ENCODE measurements at regions not wholly inside any gene's neighbourhood (a gene's known extent, or its start where the extent isn't known, plus 50 kb on each side); places are given as distances from the start of the nearest gene placed in this dataset.

DNA sequence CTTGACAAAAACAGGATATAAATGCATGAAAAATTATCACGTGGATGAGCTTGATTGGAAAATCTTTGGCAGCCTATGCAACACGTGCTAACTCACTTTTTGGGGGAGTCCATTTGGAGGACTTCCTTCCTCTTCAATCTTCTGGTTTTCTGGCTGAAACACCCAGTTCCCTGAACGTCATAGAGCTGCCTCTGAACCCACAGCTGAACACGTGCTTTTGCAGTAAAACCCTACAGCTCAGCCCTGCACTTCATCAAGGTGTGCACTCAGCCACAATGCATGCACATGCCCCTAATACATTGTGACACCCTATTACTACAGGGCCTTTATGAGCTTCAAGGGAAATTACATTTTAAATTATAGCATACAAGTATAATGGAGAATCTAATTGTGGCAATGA, 808.7 kb upstream of the AUTS2 start:
- Histone ChIP-seq H3K27ac (ENCODE audit: low read depth, low read length) (no peak overlapping the region), H4K20me1 (ENCODE audit: insufficient read depth, low read length) (no peaks in the 10 kb centered on the region)
- no peak for DNase-seq (ENCODE audit: insufficient read length, low spot score, missing footprints)

DNA sequence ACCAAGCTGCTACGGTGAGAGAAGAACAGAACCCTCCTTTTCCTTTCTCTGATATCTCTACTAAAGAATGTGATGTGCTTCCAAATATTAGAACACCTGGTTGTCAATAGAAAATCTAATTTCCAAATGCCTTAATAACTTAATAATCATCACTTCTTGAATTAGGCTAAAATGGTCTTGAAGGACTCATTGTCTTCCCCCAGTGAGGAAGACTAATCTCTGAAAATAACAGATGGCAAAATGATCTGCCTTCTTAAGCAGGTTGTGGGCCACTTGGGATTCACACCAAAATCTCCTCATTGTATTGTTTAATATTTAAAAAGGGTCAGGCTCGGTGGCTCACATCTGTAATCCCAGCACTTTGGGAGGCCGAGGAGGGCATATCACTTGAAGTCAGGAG, 805.9 kb upstream of the AUTS2 start:
- DNase-seq (ENCODE audit: insufficient read length, low spot score, missing footprints): no peak
- no peaks in the 10 kb centered on the region for H4K20me1 ChIP-seq (ENCODE audit: insufficient read depth, low read length)
- H2AFZ ChIP-seq (ENCODE audit: low read length): no peak overlapping the region
- no peaks in the 10 kb centered on the region for H3K4me1 ChIP-seq (ENCODE audit: insufficient read depth, low read length)
- H3K36me3 ChIP-seq (ENCODE audit: insufficient read depth, low read length): no peaks in the 10 kb centered on the region
- no peak overlapping the region for H3K27ac ChIP-seq (ENCODE audit: low read depth, low read length)
- H3K4me3 ChIP-seq (ENCODE audit: insufficient read depth, low read length): no peak overlapping the region
- no peak overlapping the region for H3K4me2 ChIP-seq (ENCODE audit: insufficient read depth, low read length)
- no peaks in the 10 kb centered on the region for H3K27me3 ChIP-seq (ENCODE audit: insufficient read depth, low read length)
- H3K9me3 ChIP-seq (ENCODE audit: low read depth, low read length): no peaks in the 10 kb centered on the region
- TF ChIP-seq, protein P1, sequence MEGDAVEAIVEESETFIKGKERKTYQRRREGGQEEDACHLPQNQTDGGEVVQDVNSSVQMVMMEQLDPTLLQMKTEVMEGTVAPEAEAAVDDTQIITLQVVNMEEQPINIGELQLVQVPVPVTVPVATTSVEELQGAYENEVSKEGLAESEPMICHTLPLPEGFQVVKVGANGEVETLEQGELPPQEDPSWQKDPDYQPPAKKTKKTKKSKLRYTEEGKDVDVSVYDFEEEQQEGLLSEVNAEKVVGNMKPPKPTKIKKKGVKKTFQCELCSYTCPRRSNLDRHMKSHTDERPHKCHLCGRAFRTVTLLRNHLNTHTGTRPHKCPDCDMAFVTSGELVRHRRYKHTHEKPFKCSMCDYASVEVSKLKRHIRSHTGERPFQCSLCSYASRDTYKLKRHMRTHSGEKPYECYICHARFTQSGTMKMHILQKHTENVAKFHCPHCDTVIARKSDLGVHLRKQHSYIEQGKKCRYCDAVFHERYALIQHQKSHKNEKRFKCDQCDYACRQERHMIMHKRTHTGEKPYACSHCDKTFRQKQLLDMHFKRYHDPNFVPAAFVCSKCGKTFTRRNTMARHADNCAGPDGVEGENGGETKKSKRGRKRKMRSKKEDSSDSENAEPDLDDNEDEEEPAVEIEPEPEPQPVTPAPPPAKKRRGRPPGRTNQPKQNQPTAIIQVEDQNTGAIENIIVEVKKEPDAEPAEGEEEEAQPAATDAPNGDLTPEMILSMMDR (IDR thresholded peaks at IDR 0.05; ENCODE audit: extremely low read depth, low read depth, low read length): no peak
- H3K79me2 ChIP-seq (ENCODE audit: insufficient read depth, low read length): no peaks in the 10 kb centered on the region

More for the DNA sequence above, 808.7 kb upstream of the AUTS2 start:
- H3K79me2 ChIP-seq (ENCODE audit: insufficient read depth, low read length): no peaks in the 10 kb centered on the region
- TF ChIP-seq, protein P1 (IDR thresholded peaks at IDR 0.05; ENCODE audit: extremely low read depth, low read depth, low read length): no peak
- H3K27me3 ChIP-seq (ENCODE audit: insufficient read depth, low read length): no peaks in the 10 kb centered on the region
- H3K36me3 ChIP-seq (ENCODE audit: insufficient read depth, low read length): no peaks in the 10 kb centered on the region
- H2AFZ ChIP-seq (ENCODE audit: low read length): no peak overlapping the region
- no peaks in the 10 kb centered on the region for H3K4me1 ChIP-seq (ENCODE audit: insufficient read depth, low read length)
- no peaks in the 10 kb centered on the region for H3K9me3 ChIP-seq (ENCODE audit: low read depth, low read length)
- H3K4me3 ChIP-seq (ENCODE audit: insufficient read depth, low read length): no peak overlapping the region
- H3K4me2 ChIP-seq (ENCODE audit: insufficient read depth, low read length): no peak overlapping the region

DNA sequence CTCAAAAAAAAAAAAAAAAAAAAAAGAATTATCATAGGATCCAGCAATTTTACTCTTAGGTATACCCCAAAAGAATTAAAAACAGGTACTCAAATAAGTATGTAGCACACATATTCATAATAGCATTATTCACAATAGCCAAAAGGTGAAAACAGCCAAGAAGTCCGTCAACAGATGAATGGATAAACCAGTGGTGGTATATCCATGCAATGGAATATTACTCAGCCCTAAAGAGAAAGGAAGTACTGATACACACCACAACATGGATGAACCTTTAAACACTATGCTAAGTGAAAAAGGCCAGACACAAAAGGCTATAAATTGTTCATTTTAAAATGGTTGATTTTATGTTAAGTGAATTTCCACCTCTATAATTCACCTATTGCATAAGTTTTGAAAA, 804.8 kb upstream of the AUTS2 start:
- Histone ChIP-seq H3K36me3 (ENCODE audit: insufficient read depth, low read length) (no peaks in the 10 kb centered on the region), H3K4me1 (ENCODE audit: insufficient read depth, low read length) (no peaks in the 10 kb centered on the region), H4K20me1 (ENCODE audit: insufficient read depth, low read length) (no peaks in the 10 kb centered on the region), H3K27ac (ENCODE audit: low read depth, low read length) (no peak overlapping the region), H3K4me2 (ENCODE audit: insufficient read depth, low read length) (no peak overlapping the region), H3K9me3 (ENCODE audit: low read depth, low read length) (no peaks in the 10 kb centered on the region), H2AFZ (ENCODE audit: low read length) (no peak overlapping the region), H3K4me3 (ENCODE audit: insufficient read depth, low read length) (no peak overlapping the region), H3K79me2 (ENCODE audit: insufficient read depth, low read length) (no peaks in the 10 kb centered on the region), H3K27me3 (ENCODE audit: insufficient read depth, low read length) (no peaks in the 10 kb centered on the region)
- DNase-seq (ENCODE audit: insufficient read length, low spot score, missing footprints): no peak
- TF ChIP-seq, protein P1 (IDR thresholded peaks at IDR 0.05; ENCODE audit: extremely low read depth, low read depth, low read length): no peak

DNA sequence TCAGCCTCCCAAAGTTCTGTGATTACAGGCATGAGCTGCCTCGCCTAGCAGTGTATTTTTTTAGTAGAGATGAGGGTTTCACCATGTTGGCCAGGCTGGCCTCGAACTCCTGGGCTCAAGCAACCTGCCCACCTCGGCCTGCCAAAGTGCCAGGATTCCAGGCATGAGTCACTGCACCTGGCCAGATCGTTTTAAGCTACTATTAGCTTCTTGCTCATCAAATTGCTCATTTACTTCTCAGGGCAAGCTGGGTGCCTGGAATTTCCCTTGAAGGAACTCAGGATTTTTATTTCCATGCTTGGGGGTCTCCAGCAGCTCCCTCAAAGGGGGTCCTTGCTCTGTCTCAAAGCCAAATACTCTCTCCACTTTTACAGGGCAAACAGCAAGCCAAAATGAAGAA, 798.0 kb upstream of the AUTS2 start:
- Histone ChIP-seq H3K9me3 (ENCODE audit: low read depth, low read length) (no peaks in the 10 kb centered on the region), H4K20me1 (ENCODE audit: insufficient read depth, low read length) (no peaks in the 10 kb centered on the region), H3K4me1 (ENCODE audit: insufficient read depth, low read length) (peaks cover 4% of the 10 kb centered on the region), H3K79me2 (ENCODE audit: insufficient read depth, low read length) (no peaks in the 10 kb centered on the region), H3K4me3 (ENCODE audit: insufficient read depth, low read length) (no peak overlapping the region), H3K27me3 (ENCODE audit: insufficient read depth, low read length) (no peaks in the 10 kb centered on the region), H3K4me2 (ENCODE audit: insufficient read depth, low read length) (no peak overlapping the region), H3K36me3 (ENCODE audit: insufficient read depth, low read length) (no peaks in the 10 kb centered on the region), H2AFZ (ENCODE audit: low read length) (no peak overlapping the region), H3K27ac (ENCODE audit: low read depth, low read length) (no peak overlapping the region)
- DNase-seq (ENCODE audit: insufficient read length, low spot score, missing footprints): no peak
- TF ChIP-seq, protein P1 (IDR thresholded peaks at IDR 0.05; ENCODE audit: extremely low read depth, low read depth, low read length): no peak

Data from osteoblast (primary cell).